Body of pancreas (tissue), 4 donors: ENCODE measurements at regions not wholly inside any gene's neighbourhood (a gene's known extent, or its start where the extent isn't known, plus 50 kb on each side); places are given as distances from the start of the nearest gene placed in this dataset.

Source experiments
- ATAC-seq: fragments of 150-250 bp; one replicate; pipeline ENCODE4 v1.9.1; 2016
- DNase-seq, 4 donors: peaks; one replicate each; pipeline ENCODE4 v3.0.0-alpha.2; 2019
- H3K27ac ChIP-seq, 4 donors: fragments of 200-600 bp; sonication (generic); 1 replicate in 3 of 4; 2 replicates in 1 of 4; pipeline versions ENCODE4 v1.5.1 to v1.6.1; 2016 to 2019; ENCODE audit warnings: mild to moderate bottlenecking in 1 of 4, mixed read lengths in 1 of 4, moderate library complexity in 1 of 4
- H3K27me3 ChIP-seq, 2 donors: fragments of 200-600 bp; sonication (generic); one replicate each; pipeline ENCODE4 v1.6.0; 2016; ENCODE audit warnings: mild to moderate bottlenecking in 1 of 2
- H3K36me3 ChIP-seq, 2 donors: fragments of 200-600 bp; sonication (generic); replicated peaks in 1 of 2; 2 replicates each; pipeline ENCODE4 v1.5.1; 2016; ENCODE audit warnings: low read depth in 2 of 2; ENCODE audit not compliant: insufficient read depth in 1 of 2
- H3K4me1 ChIP-seq: fragments of 200-600 bp; sonication (generic); one replicate; pipeline ENCODE4 v1.6.0; 2016
- H3K4me3 ChIP-seq, 2 donors: fragments of 200-600 bp; sonication (generic); 1 replicate in 1 of 2; 2 replicates in 1 of 2; pipeline ENCODE4 v1.5.1; 2016 to 2019
- H3K9me3 ChIP-seq, 3 donors: fragments of 200-600 bp; sonication (generic); 1 replicate in 2 of 3; 2 replicates in 1 of 3; pipeline ENCODE4 v1.5.1; 2016
- CTCF ChIP-seq, 7 experiments: fragments of 450-650 bp in 4 of 7; fragments of 200-600 bp in 3 of 7; sonication (generic) in 3 of 7; IDR thresholded peaks; one replicate each; pipeline ENCODE4 v1.5.1; 2016 to 2019; ENCODE audit warnings: antibody characterized with exemption in 7 of 7
- POLR2A ChIP-seq, 3 donors: fragments of 450-650 bp; IDR thresholded peaks; one replicate each; pipeline ENCODE4 v1.6.1; 2016; ENCODE audit warnings: antibody characterized with exemption in 3 of 3, mild to moderate bottlenecking in 2 of 3
- WGBS, 2 donors: methylation state at CpG; one replicate each; pipeline ENCODE4 v1.1.5; 2017; 5-methylcytosine and 5-hydroxymethylcytosine counted together
- intact Hi-C: fragments of 100-400 bp; cut with DNase I; formaldehyde crosslinking; loops from one replicate; pipeline ENCODE4 v1.15.1; 2023

DNA sequence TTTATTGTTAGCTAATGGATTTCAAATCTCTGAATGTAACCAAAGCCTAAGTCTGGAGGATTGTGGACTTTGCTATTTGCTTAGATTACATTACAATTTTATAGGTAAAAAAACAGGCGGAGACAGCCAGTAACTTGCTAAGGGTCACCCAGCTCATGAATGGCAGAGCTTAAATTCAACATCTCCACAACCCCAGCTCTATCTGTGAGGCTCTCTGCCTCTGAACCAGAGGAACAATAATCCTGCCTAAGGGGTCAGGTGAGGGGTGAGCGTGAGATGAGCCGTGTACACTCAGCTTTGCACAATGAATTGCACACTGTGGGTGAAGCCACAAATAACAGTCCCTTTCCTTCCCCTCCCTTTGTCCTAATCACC, 69.8 kb upstream of the SPATA12 start:
- Histone ChIP-seq H3K4me3 (no peak overlapping the region), H3K36me3 (no peaks in the 10 kb centered on the region), H3K4me1 (peaks cover 27% of the 10 kb centered on the region), H3K27ac (peak overlapping the region in 3 of 4 donors; percentile 54 to 71 (median 57)), H3K9me3 (no peaks in the 10 kb centered on the region), H3K27me3 (no peaks in the 10 kb centered on the region)
- ATAC-seq (no peak), DNase-seq (no peak)
- TF ChIP-seq POLR2A (IDR thresholded peaks at IDR 0.05) (no peak), CTCF (IDR thresholded peaks at IDR 0.05) (no peak)
- intact Hi-C loops, result no loop called here
- 59 to 64% methylated on average over 3 of the region's 3 CpGs for WGBS, 2 donors

DNA sequence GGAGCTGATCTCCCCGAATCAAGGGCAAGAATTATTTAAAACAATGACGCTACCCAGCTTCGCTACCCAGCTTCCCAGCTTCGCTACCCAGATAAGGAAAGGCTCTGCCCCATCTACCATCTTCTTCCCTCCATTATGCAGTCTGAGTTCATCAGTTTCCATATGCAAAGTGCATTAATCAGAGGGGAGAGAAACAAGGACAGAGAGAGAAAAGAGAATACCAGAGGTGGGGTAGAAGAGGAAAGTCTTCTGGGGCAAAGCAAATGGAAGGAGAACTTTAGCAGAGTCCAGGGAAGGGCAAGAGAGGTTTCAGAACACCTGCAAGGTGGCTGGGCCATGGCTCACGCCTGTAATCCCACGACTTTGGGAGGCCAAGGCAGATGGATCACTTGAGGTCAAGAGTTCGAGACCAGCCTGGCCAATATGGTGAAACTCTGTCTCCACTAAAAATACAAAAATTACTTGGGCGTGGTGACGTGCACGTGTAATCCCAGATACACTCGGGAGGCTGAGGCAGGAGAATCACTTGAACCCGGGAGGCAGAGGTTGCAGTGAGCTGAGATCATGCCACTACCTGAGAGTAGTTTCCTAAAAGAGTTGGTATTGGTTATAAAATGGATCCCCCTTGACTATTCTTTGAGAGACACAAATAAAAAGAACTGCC, 70.4 kb upstream of the SPATA12 start:
- no peak for ATAC-seq
- TF ChIP-seq POLR2A (IDR thresholded peaks at IDR 0.05), result no peak
- TF ChIP-seq CTCF (IDR thresholded peaks at IDR 0.05), result no peak
- intact Hi-C loops, result loop anchor here (5.0 to 10.0 kb wide), 2 partner anchors 185 to 288 kb away; partner anchors contain the start of gene ARHGEF3

GRCh38 chr3:56989169-56989976, 71.1 kb upstream of the SPATA12 start:
- no peak overlapping the region for H3K4me3 ChIP-seq
- H3K4me1 ChIP-seq, result peaks cover 27% of the 10 kb centered on the region
- intact Hi-C loops, result loop anchor here (5.0 to 10.0 kb wide), 2 partner anchors 185 to 287 kb away; partner anchors contain the start of gene ARHGEF3
- H3K27me3 ChIP-seq, result no peaks in the 10 kb centered on the region
- WGBS, 2 donors, result 44 to 60% methylated on average over 8 to 11 of the region's 11 CpGs
- ATAC-seq, result no peak
- H3K9me3 ChIP-seq, result no peaks in the 10 kb centered on the region
- H3K36me3 ChIP-seq, result no peaks in the 10 kb centered on the region
- TF ChIP-seq CTCF (IDR thresholded peaks at IDR 0.05) (no peak), POLR2A (IDR thresholded peaks at IDR 0.05) (no peak)
- no peak for DNase-seq
- peak overlapping the region in 3 of 4 donors; percentile 54 to 71 (median 57) for H3K27ac ChIP-seq

More for the DNA sequence above, 70.4 kb upstream of the SPATA12 start:
- peak overlapping the region in 3 of 4 donors; percentile 54 to 71 (median 57) for H3K27ac ChIP-seq
- no peaks in the 10 kb centered on the region for H3K36me3 ChIP-seq
- no peaks in the 10 kb centered on the region for H3K27me3 ChIP-seq
- no peak for DNase-seq
- no peaks in the 10 kb centered on the region for H3K9me3 ChIP-seq
- no peak overlapping the region for H3K4me3 ChIP-seq
- 78 to 79% methylated on average over 11 to 12 of the region's 12 CpGs for WGBS, 2 donors
- peaks cover 27% of the 10 kb centered on the region for H3K4me1 ChIP-seq

DNA sequence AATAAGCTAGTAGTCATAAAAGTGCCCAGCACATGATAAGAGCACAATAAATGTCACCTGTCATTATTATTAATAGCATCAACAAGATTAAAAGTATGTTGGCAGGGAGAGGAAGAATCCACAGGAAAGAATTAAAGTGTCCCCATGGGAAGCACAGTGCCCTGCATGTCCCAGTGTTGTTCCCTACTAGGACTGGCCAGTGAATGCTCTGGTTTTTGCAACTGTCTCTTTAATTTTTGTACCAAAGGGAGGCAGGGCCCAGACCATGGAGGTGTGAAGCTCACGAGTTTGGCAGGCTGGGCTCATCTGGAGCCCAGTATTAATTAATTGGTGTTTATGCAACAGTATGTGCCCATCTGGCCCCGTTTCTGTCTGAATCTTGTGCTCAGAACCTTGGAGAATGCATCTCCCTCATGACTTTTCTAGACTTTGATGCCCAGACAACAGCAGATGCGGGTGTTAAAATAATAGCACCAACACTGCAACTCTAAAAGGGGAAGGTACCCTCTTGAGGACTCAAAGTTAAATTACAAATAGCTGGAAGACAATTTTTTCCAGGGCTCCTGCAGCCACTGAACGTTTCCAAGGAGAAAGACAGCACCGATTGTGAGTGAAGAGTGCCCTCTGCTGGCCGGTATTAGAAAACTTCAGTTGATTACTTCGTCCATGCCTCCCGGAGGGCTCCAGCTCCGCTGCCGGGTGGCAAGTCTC, 71.9 kb upstream of the SPATA12 start:
- TF ChIP-seq CTCF (IDR thresholded peaks at IDR 0.05) (peak; percentile 61 to 89 (median 80)), POLR2A (IDR thresholded peaks at IDR 0.05) (no peak)
- DNase-seq (peak; percentile 81 to 87 (median 84)), ATAC-seq (peak; percentile 69)
- no peaks in the 10 kb centered on the region for H3K27me3 ChIP-seq
- peaks cover 27% of the 10 kb centered on the region for H3K4me1 ChIP-seq
- intact Hi-C loops, result loop anchor here (5.0 to 10.0 kb wide), 2 partner anchors 184 to 286 kb away; partner anchors contain the start of gene ARHGEF3
- H3K27ac ChIP-seq, result peak overlapping the region in 2 of 4 donors; percentile 34 to 71
- no peak overlapping the region for H3K4me3 ChIP-seq
- H3K9me3 ChIP-seq, result no peaks in the 10 kb centered on the region
- no peaks in the 10 kb centered on the region for H3K36me3 ChIP-seq
- WGBS, 2 donors, result 7 to 8% methylated on average over 10 of the region's 10 CpGs
